Gastroesophageal sphincter (tissue), 3 donors: ENCODE measurements at regions not wholly inside any gene's neighbourhood (a gene's known extent, or its start where the extent isn't known, plus 50 kb on each side); places are given as distances from the start of the nearest gene placed in this dataset.

Source experiments
- CTCF ChIP-seq, 4 experiments: fragments of 200-600 bp in 2 of 4; fragments of 450-650 bp in 2 of 4; sonication (generic) in 1 of 4; IDR thresholded peaks; one replicate each; pipeline ENCODE4 v1.5.1; 2017 to 2019; ENCODE audit warnings: antibody characterized with exemption in 4 of 4, mild to moderate bottlenecking in 2 of 4, moderate library complexity in 2 of 4
- EP300 ChIP-seq: sonication (generic); formaldehyde crosslinking; IDR thresholded peaks from one replicate; pipeline ENCODE4 v1.6.1; 2017; ENCODE audit warnings: antibody characterized with exemption, mild to moderate bottlenecking
- POLR2A ChIP-seq, 2 donors: fragments of 450-650 bp; IDR thresholded peaks; one replicate each; pipeline ENCODE4 v1.6.1; 2017; ENCODE audit warnings: antibody characterized with exemption in 2 of 2, mild to moderate bottlenecking in 2 of 2, moderate library complexity in 1 of 2
- POLR2AphosphoS5 ChIP-seq: sonication (generic); formaldehyde crosslinking; IDR thresholded peaks from one replicate; pipeline ENCODE4 v1.6.1; 2017; ENCODE audit warnings: antibody characterized with exemption

- TF ChIP-seq CTCF (IDR thresholded peaks at IDR 0.05) (no peak), POLR2A (IDR thresholded peaks at IDR 0.05) (no peak), EP300 (no peak), POLR2AphosphoS5 (no peak)
Observed at GRCh38 chr9:82320566-82320965, 332.0 kb downstream of the SPATA31D1 start.
